ENCODE measurements at regions not wholly inside any gene's neighbourhood (a gene's known extent, or its start where the extent isn't known, plus 50 kb on each side); places are given as distances from the start of the nearest gene placed in this dataset.

DNA sequence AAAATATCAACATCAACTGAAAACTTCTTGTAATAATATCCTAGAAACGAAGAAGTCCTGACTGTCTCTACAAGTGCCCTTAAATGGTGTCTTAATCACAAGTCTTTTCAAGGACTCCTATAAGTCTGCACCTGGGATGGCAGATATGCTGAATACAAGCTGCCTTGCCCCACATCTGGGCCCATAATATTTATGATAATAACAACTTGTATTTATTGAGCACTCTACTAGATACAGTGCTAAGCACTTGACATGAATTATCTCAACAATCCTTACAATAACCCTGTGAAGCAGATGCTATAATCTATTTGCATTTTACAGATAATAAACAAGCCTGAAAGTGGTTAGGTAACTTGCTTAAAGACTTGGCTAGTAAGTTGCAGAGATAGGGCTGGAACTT lies 78.0 kb upstream of the ZNF648 start:
- H3K9me3 Mint-ChIP-seq, result peaks cover 0 to 14% (median 7%) of the 10 kb centered on the region in 7 donors

GRCh38 chr1:182137546-182137945 lies 76.0 kb upstream of the ZNF648 start:
- ATAC-seq (ENCODE audit: low read depth in 2 of 2) (no peak), DNase-seq (no peak)
- Mint-ChIP-seq H3K27me3 (peaks cover 4 to 18% (median 12%) of the 10 kb centered on the region in 3 donors), H3K4me1 (no peaks in the 10 kb centered on the region), H3K9me3 (peaks cover 6 to 29% (median 19%) of the 10 kb centered on the region in 7 donors), H3K36me3 (peaks cover 0 to 18% of the 10 kb centered on the region in 2 donors), H3K27ac (peak overlapping the region in 1 of 6 donors; percentile 39), H3K4me3 (no peak overlapping the region)

More for the DNA sequence above, 78.0 kb upstream of the ZNF648 start:
- Mint-ChIP-seq H3K4me1 (peaks cover 0 to 3% (median 0%) of the 10 kb centered on the region in 3 donors), H3K27me3 (peaks cover 4 to 28% (median 14%) of the 10 kb centered on the region in 3 donors), H3K4me3 (no peak overlapping the region), H3K36me3 (peaks cover 0 to 8% of the 10 kb centered on the region in 2 donors), H3K27ac (no peak overlapping the region)
- ATAC-seq (ENCODE audit: low read depth in 2 of 2) (no peak), DNase-seq (no peak)

GRCh38 chr1:182135946-182136345 lies 74.4 kb upstream of the ZNF648 start:
- H3K27me3 Mint-ChIP-seq, result peaks cover 5 to 11% (median 9%) of the 10 kb centered on the region in 3 donors
- DNase-seq (no peak), ATAC-seq (ENCODE audit: low read depth in 2 of 2) (no peak)
- H3K36me3 Mint-ChIP-seq, result peaks cover 0 to 18% of the 10 kb centered on the region in 2 donors
- peaks cover 6 to 29% (median 19%) of the 10 kb centered on the region in 7 donors for H3K9me3 Mint-ChIP-seq
- H3K4me3 Mint-ChIP-seq, result no peak overlapping the region
- H3K27ac Mint-ChIP-seq, result no peak overlapping the region
- no peaks in the 10 kb centered on the region for H3K4me1 Mint-ChIP-seq

DNA sequence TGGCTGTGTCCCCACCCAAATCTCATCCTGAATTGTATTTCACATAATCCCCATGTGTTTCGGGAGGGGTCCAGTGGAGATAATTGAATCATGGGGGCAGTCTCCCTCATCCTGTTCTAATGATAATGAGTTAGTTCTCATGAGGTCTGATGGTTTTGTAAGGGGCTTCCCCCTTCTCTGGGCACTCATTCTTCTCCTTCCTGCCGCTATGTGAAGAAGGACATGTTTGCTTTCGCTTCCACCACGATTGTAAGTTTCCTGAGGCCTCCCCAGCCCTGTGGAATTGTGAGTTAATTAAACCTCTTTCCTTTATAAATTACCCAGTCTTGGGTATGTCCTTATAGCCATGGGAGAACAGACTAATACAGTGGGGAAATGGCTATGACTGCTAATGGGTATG lies 72.7 kb upstream of the ZNF648 start:
- ATAC-seq (ENCODE audit: low read depth in 2 of 2), result no peak
- Mint-ChIP-seq H3K27me3 (peaks cover 5 to 13% (median 12%) of the 10 kb centered on the region in 3 donors), H3K27ac (no peak overlapping the region), H3K4me1 (no peaks in the 10 kb centered on the region), H3K9me3 (peaks cover 6 to 29% (median 19%) of the 10 kb centered on the region in 7 donors), H3K4me3 (no peak overlapping the region), H3K36me3 (peaks cover 0 to 18% of the 10 kb centered on the region in 2 donors)
- DNase-seq, result no peak

DNA sequence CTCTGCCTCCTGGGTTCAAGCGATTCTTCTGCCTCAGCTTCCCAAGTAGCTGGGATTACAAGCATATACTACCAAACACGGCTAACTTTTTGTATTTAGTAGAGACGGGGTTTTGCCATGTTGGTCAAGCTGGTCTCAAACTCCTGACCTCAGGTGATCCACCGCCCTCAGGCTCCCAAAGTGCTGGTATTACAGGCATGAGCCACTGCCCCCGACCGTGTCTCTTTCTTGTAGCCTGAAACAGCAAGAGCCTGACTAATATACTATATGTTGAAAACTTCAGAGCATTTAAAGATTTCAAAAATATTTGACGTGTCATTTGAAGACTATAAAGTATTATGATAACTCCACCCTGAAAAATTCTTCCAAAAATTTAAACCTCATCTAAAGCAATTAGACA lies 71.7 kb upstream of the ZNF648 start:
- H3K4me3 Mint-ChIP-seq, result no peak overlapping the region
- DNase-seq (no peak), ATAC-seq (ENCODE audit: low read depth in 2 of 2) (no peak)
- H3K27me3 Mint-ChIP-seq, result peaks cover 5 to 20% (median 12%) of the 10 kb centered on the region in 3 donors
- no peaks in the 10 kb centered on the region for H3K4me1 Mint-ChIP-seq
- H3K27ac Mint-ChIP-seq, result no peak overlapping the region
- H3K36me3 Mint-ChIP-seq, result peaks cover 0 to 18% of the 10 kb centered on the region in 2 donors
- peaks cover 6 to 29% (median 19%) of the 10 kb centered on the region in 7 donors for H3K9me3 Mint-ChIP-seq

DNA sequence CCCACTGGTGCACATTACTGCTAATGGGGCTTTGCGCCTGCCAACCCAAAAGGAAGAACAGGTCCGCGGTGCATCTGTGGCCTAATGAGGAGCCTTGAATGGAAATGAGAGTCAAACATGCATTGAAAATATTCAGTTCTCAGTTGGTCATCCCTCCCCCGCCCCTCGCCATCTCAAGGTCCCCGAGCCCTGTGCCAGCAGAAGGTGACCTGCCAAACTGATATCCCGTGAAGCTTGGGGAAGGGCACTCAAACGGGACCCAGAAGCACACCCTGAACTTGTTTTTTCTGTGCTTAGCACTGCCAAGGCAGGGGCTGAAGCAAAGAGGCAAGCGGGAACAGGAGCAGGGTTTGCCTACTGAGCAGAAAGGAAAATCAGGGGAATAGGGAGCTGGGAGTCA lies 67.9 kb upstream of the ZNF648 start:
- Mint-ChIP-seq H3K4me3 (no peak overlapping the region), H3K27me3 (peaks cover 5 to 28% (median 12%) of the 10 kb centered on the region in 3 donors), H3K27ac (no peak overlapping the region), H3K36me3 (peaks cover 0 to 9% of the 10 kb centered on the region in 2 donors), H3K9me3 (peaks cover 4 to 14% (median 10%) of the 10 kb centered on the region in 7 donors), H3K4me1 (no peaks in the 10 kb centered on the region)
- DNase-seq, result no peak
- no peak for ATAC-seq (ENCODE audit: low read depth in 2 of 2)

DNA sequence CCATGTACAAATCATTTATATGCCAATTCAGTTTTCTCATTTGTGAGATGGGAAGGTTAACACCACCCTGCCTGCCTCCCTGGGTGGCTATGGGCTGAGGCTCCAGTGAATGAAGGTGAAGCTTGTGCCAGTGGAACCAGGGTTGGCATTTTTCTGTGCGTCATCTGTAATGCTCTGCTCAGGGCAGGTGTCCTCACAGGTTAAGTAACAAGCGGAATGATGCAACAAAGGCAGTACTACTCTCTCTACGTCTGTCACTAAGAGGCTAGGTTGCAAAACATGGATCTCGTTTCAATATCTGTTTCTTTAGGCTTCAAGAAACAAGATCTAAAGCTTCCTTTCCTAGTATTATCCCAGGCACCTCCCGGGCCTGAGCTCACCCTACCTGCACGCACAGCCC lies 67.0 kb upstream of the ZNF648 start:
- no peaks in the 10 kb centered on the region for H3K4me1 Mint-ChIP-seq
- peaks cover 0 to 5% (median 3%) of the 10 kb centered on the region in 7 donors for H3K9me3 Mint-ChIP-seq
- H3K36me3 Mint-ChIP-seq, result peaks cover 0 to under 1% of the 10 kb centered on the region in 2 donors
- ATAC-seq (ENCODE audit: low read depth in 2 of 2), result no peak
- no peak overlapping the region for H3K4me3 Mint-ChIP-seq
- no peak for DNase-seq
- H3K27me3 Mint-ChIP-seq, result peaks cover 5 to 28% (median 12%) of the 10 kb centered on the region in 3 donors
- H3K27ac Mint-ChIP-seq, result no peak overlapping the region

DNA sequence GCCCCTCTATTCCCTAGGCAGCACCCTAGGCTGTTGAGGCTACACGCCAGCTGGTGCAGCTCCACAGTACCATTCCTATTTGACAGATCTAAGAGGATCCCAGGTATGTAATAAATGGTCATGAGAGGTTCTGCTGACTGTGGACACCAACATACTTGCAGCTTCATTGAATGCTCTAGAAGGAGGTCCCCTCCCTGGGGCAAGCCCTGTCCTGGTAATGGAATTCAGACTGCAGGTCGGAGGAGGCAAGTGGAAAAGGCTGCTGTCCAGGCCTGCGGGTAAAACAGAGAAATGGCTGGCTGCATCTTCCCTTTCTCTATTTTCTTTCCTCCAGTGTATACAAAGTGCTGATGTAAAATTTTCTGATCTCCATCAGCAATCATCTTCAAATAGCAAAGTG lies 66.1 kb upstream of the ZNF648 start:
- Mint-ChIP-seq H3K4me3 (no peak overlapping the region), H3K27ac (no peak overlapping the region), H3K36me3 (no peaks in the 10 kb centered on the region), H3K4me1 (no peaks in the 10 kb centered on the region), H3K27me3 (peaks cover 5 to 28% (median 12%) of the 10 kb centered on the region in 3 donors), H3K9me3 (no peaks in the 10 kb centered on the region)
- no peak for DNase-seq
- ATAC-seq (ENCODE audit: low read depth in 2 of 2), result no peak

DNA sequence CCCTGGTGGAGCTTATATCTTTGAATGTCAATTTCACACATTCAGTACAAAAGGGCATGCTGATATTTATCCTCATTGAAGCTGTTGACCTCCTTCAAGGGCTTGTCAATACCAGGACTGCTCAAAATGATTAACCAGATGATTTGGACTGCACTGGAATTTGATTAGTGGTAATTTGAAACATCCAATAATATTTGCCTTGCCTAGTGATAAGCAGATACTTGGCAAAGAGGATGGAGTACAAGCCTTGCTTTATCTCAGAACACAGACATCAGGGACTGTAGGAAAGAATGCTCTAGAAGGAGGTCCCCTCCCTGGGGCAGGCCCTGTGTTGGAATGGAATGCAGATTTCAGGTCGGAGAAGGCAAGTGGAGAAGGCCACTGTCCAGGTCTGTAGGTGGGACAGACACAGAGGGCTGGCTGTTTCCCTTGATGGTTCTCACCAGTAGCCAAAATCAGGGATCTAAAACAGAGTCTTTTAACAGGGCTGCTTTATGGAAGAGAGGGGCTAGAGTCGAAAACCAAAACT lies 64.8 kb upstream of the ZNF648 start:
- Mint-ChIP-seq H3K4me1 (no peaks in the 10 kb centered on the region), H3K4me3 (no peak overlapping the region), H3K27me3 (peaks cover 0 to 40% (median 12%) of the 10 kb centered on the region in 3 donors), H3K27ac (no peak overlapping the region), H3K36me3 (no peaks in the 10 kb centered on the region), H3K9me3 (peaks cover 0 to 2% (median 0%) of the 10 kb centered on the region in 7 donors)
- DNase-seq (no peak), ATAC-seq (ENCODE audit: low read depth in 2 of 2) (no peak)

- H3K27ac Mint-ChIP-seq, result no peak overlapping the region
- no peak overlapping the region for H3K4me3 Mint-ChIP-seq
- no peaks in the 10 kb centered on the region for H3K36me3 Mint-ChIP-seq
- peaks cover 0 to 2% (median 0%) of the 10 kb centered on the region in 7 donors for H3K9me3 Mint-ChIP-seq
- ATAC-seq (ENCODE audit: low read depth in 2 of 2) (no peak), DNase-seq (no peak)
- H3K4me1 Mint-ChIP-seq, result no peaks in the 10 kb centered on the region
- peaks cover 0 to 26% (median 0%) of the 10 kb centered on the region in 3 donors for H3K27me3 Mint-ChIP-seq
Measured at GRCh38 chr1:182122913-182123260, 61.4 kb upstream of the ZNF648 start.

DNA sequence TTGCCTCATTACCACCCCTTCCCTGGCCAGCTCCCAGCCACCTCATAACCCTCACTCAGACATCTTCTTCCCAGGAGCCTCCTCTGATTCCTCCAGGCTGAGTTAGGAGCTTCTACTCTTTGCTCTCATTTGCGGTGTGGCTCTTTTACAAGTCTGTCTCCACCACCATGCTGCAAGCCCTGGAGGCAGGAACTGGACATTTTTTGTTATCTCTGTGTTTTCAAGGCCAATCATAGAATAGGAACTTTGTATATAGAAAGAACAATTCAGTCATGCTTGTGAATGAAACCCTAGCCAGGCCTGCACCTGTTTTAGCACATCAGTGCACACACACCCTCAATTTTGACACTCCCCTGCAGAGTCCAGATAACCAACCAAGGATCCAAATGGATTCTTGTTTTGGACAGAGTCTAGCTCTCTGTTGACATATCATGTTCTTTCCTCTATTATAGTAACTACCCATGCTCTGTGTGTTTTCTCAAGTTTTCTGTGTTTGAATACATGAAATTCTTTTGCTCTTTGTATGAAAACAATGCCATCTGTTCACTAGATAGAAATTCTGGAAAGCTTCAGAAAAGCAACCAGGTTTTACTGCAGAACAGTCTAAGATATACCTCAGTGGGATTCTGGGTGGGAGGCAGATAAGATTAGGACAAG lies 60.9 kb upstream of the ZNF648 start:
- H3K27ac Mint-ChIP-seq, result no peak overlapping the region
- H3K27me3 Mint-ChIP-seq, result peaks cover 0 to 22% (median 3%) of the 10 kb centered on the region in 3 donors
- DNase-seq (no peak), ATAC-seq (ENCODE audit: low read depth in 2 of 2) (no peak)
- peaks cover 0 to 2% (median 0%) of the 10 kb centered on the region in 7 donors for H3K9me3 Mint-ChIP-seq
- H3K4me1 Mint-ChIP-seq, result no peaks in the 10 kb centered on the region
- H3K36me3 Mint-ChIP-seq, result no peaks in the 10 kb centered on the region
- no peak overlapping the region for H3K4me3 Mint-ChIP-seq

DNA sequence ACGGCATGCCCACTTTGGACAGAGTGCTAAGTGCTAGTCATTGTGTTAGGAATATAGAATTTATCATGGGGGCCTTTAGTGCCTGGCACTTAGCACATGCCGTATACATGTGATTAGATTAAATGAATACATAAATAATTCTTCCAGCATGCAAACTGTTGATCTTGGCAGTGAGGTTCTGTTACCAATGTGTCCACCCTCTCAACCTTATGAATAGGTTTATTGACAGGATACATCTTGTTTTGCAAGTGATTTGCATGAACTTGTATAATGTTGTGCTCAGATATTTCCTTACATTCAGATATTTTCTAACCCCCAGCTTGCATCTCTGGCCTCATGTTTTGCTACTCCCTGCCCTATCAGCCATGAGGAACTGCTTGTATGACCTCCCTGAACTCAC lies 60.3 kb upstream of the ZNF648 start:
- no peak for ATAC-seq (ENCODE audit: low read depth in 2 of 2)

DNA sequence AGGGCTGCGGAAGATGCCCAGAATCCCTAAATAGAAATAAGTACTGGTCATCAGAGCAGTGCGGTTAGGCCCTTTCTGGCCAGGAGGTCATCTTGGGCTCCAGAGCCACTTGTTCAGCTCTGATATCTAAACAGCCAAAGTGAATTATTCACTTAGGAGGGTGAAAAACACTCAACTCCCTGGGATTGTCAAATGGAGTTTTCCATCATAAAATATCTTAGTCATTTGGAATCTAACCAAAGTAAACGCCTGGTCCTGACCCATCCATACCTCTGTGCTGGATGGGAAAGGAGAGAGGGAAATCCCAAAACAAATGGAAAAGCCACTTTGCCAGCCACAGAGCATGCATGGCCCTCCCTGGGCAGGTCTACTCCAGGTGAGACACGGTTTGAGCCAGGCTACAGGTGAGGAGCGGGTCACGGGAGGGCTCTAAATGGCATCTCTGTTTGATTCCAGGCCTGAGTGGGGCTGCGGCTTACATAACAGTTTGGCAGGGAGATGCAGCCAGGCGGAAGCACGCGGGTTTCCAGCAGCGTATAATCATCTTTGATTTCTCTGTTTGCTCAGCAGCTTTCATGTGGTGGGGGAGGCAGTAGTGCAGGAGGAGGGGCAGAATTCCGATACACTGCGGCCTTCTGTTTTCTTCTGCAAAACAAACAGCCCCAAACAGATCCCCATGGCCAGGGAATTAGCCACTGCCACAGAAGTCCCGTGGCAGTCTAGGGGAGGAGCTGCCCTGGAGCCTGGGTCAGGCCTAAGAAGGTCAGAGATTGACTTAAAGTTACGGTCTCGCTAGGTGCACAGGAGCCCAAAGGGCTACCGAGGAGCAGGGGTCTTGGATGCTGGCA lies 59.1 kb upstream of the ZNF648 start:
- H3K4me3 Mint-ChIP-seq, result no peak overlapping the region
- ATAC-seq (ENCODE audit: low read depth in 2 of 2) (no peak), DNase-seq (no peak)
- H3K36me3 Mint-ChIP-seq, result no peaks in the 10 kb centered on the region
- H3K4me1 Mint-ChIP-seq, result no peaks in the 10 kb centered on the region
- H3K27me3 Mint-ChIP-seq, result peaks cover 12 to 18% (median 14%) of the 10 kb centered on the region in 3 donors
- no peak overlapping the region for H3K27ac Mint-ChIP-seq
- H3K9me3 Mint-ChIP-seq, result peaks cover 0 to 2% (median 0%) of the 10 kb centered on the region in 7 donors

More for the DNA sequence above, 60.3 kb upstream of the ZNF648 start:
- DNase-seq, result no peak
- peaks cover 0 to 2% (median 0%) of the 10 kb centered on the region in 7 donors for H3K9me3 Mint-ChIP-seq
- H3K4me1 Mint-ChIP-seq, result no peaks in the 10 kb centered on the region
- no peak overlapping the region for H3K4me3 Mint-ChIP-seq
- H3K36me3 Mint-ChIP-seq, result no peaks in the 10 kb centered on the region
- no peak overlapping the region for H3K27ac Mint-ChIP-seq
- H3K27me3 Mint-ChIP-seq, result peaks cover 5 to 18% (median 9%) of the 10 kb centered on the region in 3 donors
